Urothelium cell line (cell line): ENCODE measurements at regions not wholly inside any gene's neighbourhood (a gene's known extent, or its start where the extent isn't known, plus 50 kb on each side); places are given as distances from the start of the nearest gene placed in this dataset.
"Not testable (repeated sequence)": the region's sequence is repeated elsewhere in the genome, so short reads cannot be mapped to it uniquely, and the experiment has no call there.

ENCODE experiments used
- DNase-seq: peaks from one replicate; pipeline ENCODE4 v3.0.0; 2011; ENCODE audit warnings: low spot score, mixed read lengths
- FAIRE-seq: peaks from 2 replicates; lab custom pipeline; 2011; peaks lifted over from hg19 to GRCh38; lab: Jason Lieb, UNC

DNA sequence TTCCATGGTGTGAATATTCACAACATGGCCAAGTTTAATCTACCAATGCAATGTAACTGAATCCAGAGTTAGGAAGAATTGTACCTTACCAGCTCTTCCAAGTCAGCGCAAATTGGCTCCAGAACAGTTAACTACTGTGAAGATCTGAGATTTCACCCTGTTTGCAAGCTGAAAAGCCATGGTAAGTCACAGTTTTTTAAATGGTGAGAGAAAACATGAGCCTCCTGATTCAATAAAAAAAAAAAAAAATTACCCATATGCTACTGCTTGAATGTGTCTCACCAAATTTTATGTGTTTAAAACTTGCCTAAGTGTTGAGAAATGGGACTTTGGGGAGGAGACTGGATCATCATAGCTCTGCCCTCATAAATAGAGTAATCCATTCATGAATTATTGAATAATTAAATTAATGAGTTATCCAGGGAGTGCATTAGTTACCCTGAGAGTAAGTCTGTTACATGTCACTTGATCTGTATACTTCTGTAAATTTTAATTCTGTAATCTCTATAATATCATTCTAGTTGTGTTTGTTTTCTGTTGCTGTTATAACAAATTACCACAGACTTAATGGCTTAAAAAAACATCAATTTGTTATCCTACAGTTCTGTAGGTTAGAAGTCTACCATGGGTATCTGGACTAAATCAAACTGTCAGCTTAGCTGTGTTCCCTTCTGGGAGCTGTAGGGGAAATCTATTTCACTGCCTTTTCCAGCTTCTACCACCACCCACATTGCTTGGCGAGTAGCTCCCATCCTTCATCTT is 1355.9 kb downstream of the GRIK2 start:
- FAIRE-seq (no peak), DNase-seq (no peak)

DNA sequence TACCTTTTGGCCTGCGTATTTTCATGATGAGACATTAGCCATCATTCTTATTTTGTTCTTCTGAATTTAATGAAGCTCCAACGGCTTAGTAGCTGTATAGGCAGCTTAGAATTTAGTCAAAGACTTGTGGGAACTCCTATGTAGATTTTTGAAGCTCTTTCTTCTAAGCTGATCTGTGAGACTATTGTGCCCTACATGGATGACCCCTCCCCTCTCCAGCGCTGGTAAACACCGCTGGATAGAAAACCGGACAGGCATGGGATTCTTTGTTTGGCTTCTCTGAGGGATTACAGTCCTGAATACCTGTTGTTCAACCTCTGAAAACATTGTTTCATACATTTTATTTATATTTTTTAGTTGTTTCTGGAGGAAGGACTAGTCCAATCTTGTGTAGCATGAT is 1353.4 kb downstream of the GRIK2 start:
- FAIRE-seq (no peak), DNase-seq (no peak)

DNA sequence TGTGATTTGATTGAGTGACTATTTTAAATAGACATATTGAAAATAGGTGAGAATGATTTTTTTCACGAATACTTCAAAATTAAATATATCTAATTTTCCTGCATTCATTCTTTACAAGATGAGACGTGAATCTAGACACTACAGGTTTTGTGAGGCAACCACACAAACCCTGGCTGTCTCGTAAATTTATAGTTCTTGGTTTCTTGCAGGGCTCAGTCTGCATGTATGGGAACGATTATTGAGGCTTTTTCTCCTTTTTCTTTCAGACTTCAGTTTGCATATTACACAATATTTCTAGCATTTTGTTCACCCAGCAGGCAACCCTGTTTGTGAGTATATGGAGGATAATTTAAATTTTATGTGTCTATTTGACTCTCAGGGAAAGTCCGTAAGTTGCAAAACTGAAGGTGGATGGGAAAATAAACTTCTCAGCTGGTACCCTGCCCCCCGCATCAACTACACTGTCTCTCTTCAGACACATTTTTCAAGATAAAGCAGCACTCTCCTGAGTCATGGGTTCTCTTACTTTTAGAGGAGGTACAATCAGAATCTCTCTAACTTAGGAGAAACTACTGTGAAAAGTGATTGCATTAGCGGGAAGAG is 1349.3 kb downstream of the GRIK2 start:
- DNase-seq (no peak), FAIRE-seq (no peak)

DNA sequence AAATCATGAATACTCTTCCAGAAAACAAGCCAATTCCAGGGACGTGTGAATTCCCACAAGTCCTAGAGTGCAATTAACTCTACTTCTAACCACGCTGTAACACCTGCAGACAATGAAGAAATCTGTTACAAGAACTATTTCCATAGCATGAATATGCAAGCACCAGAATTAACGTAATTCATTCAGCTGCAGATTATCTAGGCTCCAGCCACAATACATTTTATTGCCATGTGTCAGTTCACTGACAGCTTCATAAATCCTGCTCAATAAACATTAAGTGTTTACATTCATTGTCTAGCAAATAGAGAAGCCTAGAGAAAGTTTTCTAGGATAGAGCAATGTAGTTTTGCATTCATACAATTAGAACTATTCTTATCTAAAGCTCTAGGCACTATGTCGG is 1348.5 kb downstream of the GRIK2 start:
- no peak for FAIRE-seq

GRCh38 chr6:102736941-102737368 is 1343.4 kb downstream of the GRIK2 start:
- FAIRE-seq: no peak
- peak; percentile 1 for DNase-seq

More for the DNA sequence above, 1348.5 kb downstream of the GRIK2 start:
- no peak for DNase-seq

- FAIRE-seq: no peak
These were observed 1339.4 kb downstream of the GRIK2 start for GRCh38 chr6:102732898-102733297.

DNA sequence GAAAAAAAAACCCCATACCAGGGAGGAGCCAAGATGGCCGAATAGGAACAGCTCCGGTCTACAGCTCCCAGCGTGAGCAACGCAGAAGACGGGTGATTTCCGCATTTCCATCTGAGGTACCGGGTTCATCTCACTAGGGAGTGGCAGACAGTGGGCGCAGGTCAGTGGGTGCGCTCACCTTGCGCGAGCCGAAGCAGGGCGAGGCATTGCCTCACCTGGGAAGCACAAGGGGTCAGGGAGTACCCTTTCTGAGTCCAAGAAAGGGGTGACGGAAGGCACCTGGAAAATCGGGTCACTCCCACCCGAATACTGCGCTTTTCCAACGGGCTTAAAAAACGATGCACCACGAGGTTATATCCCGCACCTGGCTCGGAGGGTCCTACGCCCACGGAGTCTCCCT is 1328.6 kb downstream of the GRIK2 start:
- not testable (repeated sequence) for FAIRE-seq

More at GRCh38 chr6:102732898-102733297, 1339.4 kb downstream of the GRIK2 start:
- no peak for DNase-seq

DNA sequence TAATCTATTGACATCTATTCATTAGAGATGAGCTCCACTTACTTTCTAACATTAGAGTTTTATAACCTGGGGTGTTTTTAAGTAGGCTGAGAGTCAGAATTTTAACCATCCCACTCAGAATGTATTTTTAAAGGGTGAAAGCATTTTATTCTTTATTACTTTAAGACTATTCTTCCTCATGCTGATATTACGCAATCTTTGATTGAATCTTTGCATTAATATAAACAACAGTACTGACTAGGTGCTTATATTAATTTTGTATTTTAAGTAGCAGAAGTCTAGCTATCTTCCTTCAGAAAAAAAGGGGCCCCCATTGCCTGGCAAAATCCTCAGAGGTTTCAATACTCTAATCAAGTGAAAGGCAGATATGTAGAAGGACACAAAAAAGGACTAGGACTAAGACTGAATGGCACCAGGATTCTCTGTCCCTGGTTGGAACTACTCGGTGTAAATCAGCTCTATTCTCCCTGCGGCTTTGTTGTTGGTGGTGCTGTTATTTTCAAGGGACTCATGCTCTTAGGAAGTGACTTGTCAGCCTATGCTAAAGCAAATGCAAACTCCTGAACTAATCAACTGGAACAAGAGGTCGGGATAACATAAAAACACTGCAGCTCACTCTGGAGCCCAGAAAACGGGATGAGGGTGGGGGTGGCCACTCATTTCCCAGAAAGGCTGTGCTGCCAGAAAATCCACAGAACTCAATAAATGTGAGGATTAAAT is 1324.4 kb downstream of the GRIK2 start:
- FAIRE-seq: no peak
- DNase-seq: no peak

More for the DNA sequence above, 1328.6 kb downstream of the GRIK2 start:
- not testable (repeated sequence) for DNase-seq

- DNase-seq: no peak
- no peak for FAIRE-seq
These were observed 1323.7 kb downstream of the GRIK2 start for GRCh38 chr6:102717252-102717651.

GRCh38 chr6:102701019-102701418 is 1307.5 kb downstream of the GRIK2 start:
- DNase-seq: no peak
- no peak for FAIRE-seq

DNA sequence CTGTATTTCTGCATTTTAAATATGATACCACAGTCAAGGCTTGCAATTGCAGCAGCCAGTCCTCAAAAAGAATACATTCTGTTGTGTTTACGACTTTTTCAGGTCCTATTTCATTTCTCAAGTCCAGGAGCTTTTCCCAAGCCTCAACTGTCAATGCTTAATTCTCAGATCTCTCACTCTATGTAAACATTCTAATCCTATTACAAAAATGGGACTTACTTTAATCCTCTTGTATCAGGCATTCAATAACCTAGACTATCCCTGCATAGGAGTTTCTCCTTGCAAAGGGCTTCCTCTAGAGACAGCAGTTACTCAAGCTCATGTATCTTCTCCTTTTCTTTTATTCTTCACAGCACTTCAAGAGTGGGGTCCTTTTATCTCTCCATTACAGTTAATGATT is 1293.0 kb downstream of the GRIK2 start:
- DNase-seq (no peak), FAIRE-seq (no peak)

GRCh38 chr6:102680413-102680812 is 1286.9 kb downstream of the GRIK2 start:
- FAIRE-seq: no peak
- DNase-seq: no peak

- FAIRE-seq: no peak
- no peak for DNase-seq
These were observed 1286.4 kb downstream of the GRIK2 start for GRCh38 chr6:102679865-102680264.

GRCh38 chr6:102677225-102677624 is 1283.7 kb downstream of the GRIK2 start:
- DNase-seq (no peak), FAIRE-seq (no peak)

DNA sequence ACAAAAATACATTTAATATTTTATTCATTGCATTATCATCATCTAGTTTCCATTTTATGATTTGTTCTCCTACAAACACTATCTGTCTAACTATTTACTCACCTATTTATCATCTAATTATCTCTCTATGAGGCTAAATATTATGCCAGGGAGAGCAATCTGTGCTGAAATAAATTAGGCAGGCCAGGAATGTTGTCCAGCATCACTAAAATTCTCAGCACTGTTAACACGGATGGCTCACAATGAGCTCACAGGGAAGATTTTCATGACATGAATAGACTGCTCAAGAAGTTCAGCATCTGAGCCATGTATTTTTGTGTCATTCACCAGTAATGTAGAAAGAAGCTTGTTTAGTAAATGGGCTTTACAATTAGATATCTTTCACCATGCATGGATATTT is 1277.2 kb downstream of the GRIK2 start:
- DNase-seq (no peak), FAIRE-seq (no peak)

- no peak for FAIRE-seq
- no peak for DNase-seq
These were observed 1269.3 kb downstream of the GRIK2 start for GRCh38 chr6:102662851-102663250.

DNA sequence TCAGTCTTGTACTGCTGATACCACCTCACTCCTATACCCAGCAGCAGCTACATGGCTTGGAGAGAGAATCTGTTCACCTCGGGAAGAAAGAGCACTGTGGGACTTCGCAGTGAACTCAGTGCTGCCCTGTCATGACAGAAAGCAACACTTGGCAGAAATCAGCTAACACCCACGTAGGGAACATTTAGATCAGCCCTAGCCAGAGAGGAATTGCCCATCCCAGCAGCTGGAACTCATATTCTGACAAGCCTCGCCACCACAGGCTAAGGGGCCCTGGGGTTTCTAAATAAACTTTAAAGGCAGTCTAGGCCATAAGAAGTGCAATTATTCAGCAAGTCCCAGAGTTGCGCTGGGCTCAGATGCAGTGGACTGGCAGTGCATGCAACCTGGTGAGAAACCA is 1266.8 kb downstream of the GRIK2 start:
- no peak for DNase-seq
- no peak for FAIRE-seq

DNA sequence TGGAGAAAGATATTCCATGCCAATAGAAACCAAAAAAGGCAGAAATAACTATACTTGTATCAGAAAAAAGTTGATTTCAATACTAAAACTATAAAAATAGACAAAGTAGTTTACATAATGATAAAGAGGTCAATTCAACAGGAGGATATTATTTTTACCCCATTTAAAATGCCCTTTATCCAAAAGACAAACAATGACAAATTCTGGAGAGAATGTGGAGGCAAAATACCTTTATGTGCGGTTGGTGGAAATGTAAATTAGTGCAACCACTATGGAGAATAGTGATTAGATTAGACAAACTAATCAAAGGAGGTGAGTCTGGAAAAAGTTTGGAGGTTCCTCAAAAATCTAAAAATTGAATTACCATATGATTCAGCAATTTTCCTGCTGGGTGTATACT is 1262.3 kb downstream of the GRIK2 start:
- DNase-seq (no peak), FAIRE-seq (no peak)

- DNase-seq: no peak
- no peak for FAIRE-seq
These were observed 1247.9 kb downstream of the GRIK2 start for GRCh38 chr6:102641426-102641825.

- DNase-seq (no peak), FAIRE-seq (no peak)
These were observed 1238.4 kb downstream of the GRIK2 start for GRCh38 chr6:102631921-102632320.

GRCh38 chr6:102623201-102623600 is 1229.7 kb downstream of the GRIK2 start:
- FAIRE-seq: no peak
- no peak for DNase-seq

GRCh38 chr6:102619585-102619984 is 1226.1 kb downstream of the GRIK2 start:
- no peak for FAIRE-seq
- peak; percentile 1 for DNase-seq
